K562 (cell line): ENCODE measurements at regions not wholly inside any gene's neighbourhood (a gene's known extent, or its start where the extent isn't known, plus 50 kb on each side); places are given as distances from the start of the nearest gene placed in this dataset.

Experiments
- ATAC-seq: fragments of 200-7000 bp; cut with Tn5 transposase; 3 replicates; pipeline ENCODE4 v1.9.1; 2020; ENCODE audit warnings: moderate library complexity
- BruUV-seq: library from RNA; stranded (reverse); fragments of 400-500 nt; replicated peaks from 2 replicates; lab custom pipeline; 2021; lab: Mats Ljungman, UMichigan
- CTCF ChIA-PET: fragments of 300-600 bp; formaldehyde crosslinking; extraction: SDS; loops from one replicate; lab custom pipeline; 2021; ENCODE audit warnings: low intra/inter-chr PET ratio; lab: Yijun Ruan, JAX
- POLR2A ChIA-PET: fragments of 300-600, 350-650 bp; sonication (Branson Sonifier 250); formaldehyde crosslinking; extraction: SDS; loops from one replicate; lab custom pipeline; 2021; ENCODE audit warnings: antibody characterized with exemption, inconsistent platforms; lab: Yijun Ruan, JAX
- DNase-seq, 4 experiments: peaks; one replicate each; pipeline versions ENCODE4 v3.0.0 to v3.0.0-alpha.2; 2011 to 2018; ENCODE audit warnings: low spot score in 3 of 4, mixed read lengths in 3 of 4; ENCODE audit errors: extremely low read depth in 1 of 4
- FAIRE-seq: peaks from 2 replicates; lab custom pipeline; 2011; peaks lifted over from hg19 to GRCh38; lab: Jason Lieb, UNC
- H2AFZ ChIP-seq: 2 replicates; pipeline ENCODE4 v1.6.0; 2011; ENCODE audit warnings: low read depth, low read length, control low read depth, inconsistent platforms
- H3K27ac ChIP-seq: fragments of 200-600 bp; 3 replicates; pipeline ENCODE4 v1.8.0; 2011; ENCODE audit warnings: low read depth, mild to moderate bottlenecking, control low read depth, inconsistent platforms, low read length, moderate library complexity, mixed read lengths; ENCODE audit errors: extremely low read depth
- H3K27me3 ChIP-seq, 2 experiments: fragments of 300-600 bp in 1 of 2; 2 replicates in 1 of 2; 3 replicates in 1 of 2; pipeline versions ENCODE4 v1.6.0 to v1.8.0; 2011; ENCODE audit warnings: inconsistent platforms in 2 of 2, low read length in 2 of 2, mild to moderate bottlenecking in 1 of 2, mixed read lengths in 1 of 2, moderate library complexity in 1 of 2; ENCODE audit not compliant: control insufficient read depth in 2 of 2, insufficient read depth in 2 of 2
- H3K36me3 ChIP-seq: fragments of 300-600 bp; 3 replicates; pipeline ENCODE4 v1.8.0; 2011; ENCODE audit warnings: mild to moderate bottlenecking, low read length, inconsistent platforms; ENCODE audit not compliant: control insufficient read depth, insufficient read depth
- H3K4me1 ChIP-seq, 2 experiments: fragments of 200-600 bp in 1 of 2; replicated peaks in 1 of 2; 2 replicates in 1 of 2; 3 replicates in 1 of 2; pipeline versions ENCODE4 v1.5.1 to v1.8.0; 2011; ENCODE audit warnings: inconsistent platforms in 2 of 2, low read length in 2 of 2, mild to moderate bottlenecking in 1 of 2, mixed read lengths in 1 of 2, moderate library complexity in 1 of 2; ENCODE audit not compliant: control insufficient read depth in 2 of 2, insufficient read depth in 2 of 2
- H3K4me2 ChIP-seq: 2 replicates; pipeline ENCODE4 v1.6.1; 2011; ENCODE audit warnings: low read length, control low read depth, inconsistent platforms, mixed read lengths; ENCODE audit not compliant: insufficient read depth
- H3K4me3 ChIP-seq: fragments of 200-600 bp; sonication (generic), shearing (Covaris generic); 2 replicates; pipeline ENCODE4 v1.5.1; 2016; ENCODE audit warnings: control low read depth, inconsistent platforms
- H3K79me2 ChIP-seq: fragments of 200-600 bp; 3 replicates; pipeline ENCODE4 v1.8.0; 2011; ENCODE audit warnings: low read length, inconsistent platforms; ENCODE audit not compliant: control insufficient read depth, insufficient read depth
- H3K9ac ChIP-seq, 2 experiments: 2 replicates each; pipeline versions ENCODE4 v1.6.0 to v1.6.1; 2011; ENCODE audit warnings: low read depth in 2 of 2, low read length in 2 of 2, control low read depth in 1 of 2, inconsistent platforms in 1 of 2, mild to moderate bottlenecking in 1 of 2, mixed read lengths in 1 of 2; ENCODE audit not compliant: insufficient read depth in 1 of 2
- H3K9me1 ChIP-seq: one replicate; pipeline ENCODE4 v1.6.0; 2011; ENCODE audit warnings: inconsistent platforms, mild to moderate bottlenecking, low read length, moderate library complexity; ENCODE audit not compliant: control insufficient read depth, insufficient read depth
- H3K9me3 ChIP-seq: replicated peaks from 2 replicates; pipeline ENCODE4 v1.5.1; 2011; ENCODE audit warnings: low read depth, low read length, inconsistent platforms; ENCODE audit not compliant: control insufficient read depth, insufficient read depth
- H4K20me1 ChIP-seq: replicated peaks from 2 replicates; pipeline ENCODE4 v1.6.1; 2011; ENCODE audit warnings: low read length, inconsistent platforms, mixed read lengths; ENCODE audit not compliant: control insufficient read depth, insufficient read depth
- ADNP ChIP-seq: fragments of 200-800 bp; sonication (Bioruptor generic); IDR thresholded peaks from 2 replicates; pipeline ENCODE4 v1.6.1; 2016; ENCODE audit warnings: missing genetic modification characterization, missing compliant biosample characterization
- MCM3 ChIP-seq: fragments of 450-650 bp; IDR thresholded peaks from 2 replicates; pipeline ENCODE4 v1.6.1; 2016
- NFE2L1 ChIP-seq: fragments of 450-650 bp; IDR thresholded peaks from 2 replicates; pipeline ENCODE4 v1.6.1; 2016; ENCODE audit warnings: missing genetic modification characterization, low read depth, mild to moderate bottlenecking, missing compliant biosample characterization, moderate library complexity, borderline replicate concordance
- ZNF134 ChIP-seq: fragments of 250-450 bp; sonication (Bioruptor Pico); conservative IDR thresholded peaks from 2 replicates; pipeline ENCODE4 v1.4.0; 2020
- ZNF232 ChIP-seq: sonication (generic); formaldehyde crosslinking; IDR thresholded peaks from 2 replicates; pipeline ENCODE4 v1.8.0; 2022; ENCODE audit warnings: mild to moderate bottlenecking, missing genetic modification reagents
- WGBS: fragments of 100-300 bp; shearing (Covaris generic); methylation state at CpG from one replicate; pipeline ENCODE4 v1.1.6; 2016; ENCODE audit warnings: low coverage, mixed read lengths; ENCODE audit not compliant: insufficient coverage; ENCODE audit errors: missing lambda C conversion rate; 5-methylcytosine and 5-hydroxymethylcytosine counted together
- in situ Hi-C: fragments of 300-500 bp; cut with MboI; formaldehyde crosslinking; loops from 4 replicates; pipeline ENCODE4 v1.15.0; 2018; ENCODE audit warnings: inconsistent platforms, mixed read lengths
- intact Hi-C: fragments of 100-400 bp; cut with micrococcal nuclease; formaldehyde crosslinking; loops from 2 replicates; pipeline ENCODE4 v1.14.2; 2022
- TF ChIP-seq, protein P1 (sequence below): fragments of 450-650 bp; IDR thresholded peaks from 2 replicates; pipeline ENCODE4 v1.7.0; 2016; ENCODE audit warnings: borderline replicate concordance
- TF ChIP-seq, protein P2 (sequence below): fragments of 450-650 bp; IDR thresholded peaks from 2 replicates; pipeline ENCODE4 v1.6.1; 2018; ENCODE audit warnings: mild to moderate bottlenecking, low read depth; ENCODE audit not compliant: partially characterized antibody

DNA sequence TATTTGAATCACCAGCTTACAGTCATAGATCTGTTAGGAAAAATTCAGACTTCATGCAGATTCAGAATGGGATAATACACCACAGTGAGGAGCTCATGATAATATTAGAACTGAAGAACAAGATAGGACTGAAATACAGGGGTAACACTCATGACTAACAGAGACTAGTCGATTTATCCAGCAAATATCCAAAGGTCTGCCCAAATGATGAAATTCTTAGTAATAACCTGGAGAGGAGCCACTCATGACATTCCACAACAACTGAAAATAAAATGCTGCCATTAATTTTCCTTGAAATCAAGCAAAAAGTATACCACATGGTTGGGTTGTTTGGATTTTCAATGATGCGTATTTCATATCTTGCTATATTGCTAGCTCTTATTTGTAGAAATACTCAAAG is 903.7 kb upstream of the ADGRL3 start:
- BruUV-seq = no TSS peak
- Histone ChIP-seq H3K4me2 (no peak overlapping the region), H3K36me3 (no peaks in the 10 kb centered on the region), H2AFZ (no peak overlapping the region), H3K4me3 (no peak overlapping the region), H3K9ac (no peak overlapping the region), H4K20me1 (no peaks in the 10 kb centered on the region), H3K4me1 (no peaks in the 10 kb centered on the region), H3K9me1 (no peaks in the 10 kb centered on the region), H3K27ac (no peak overlapping the region), H3K9me3 (no peaks in the 10 kb centered on the region), H3K27me3 (no peaks in the 10 kb centered on the region)
- DNase-seq = no peak
- no peak for FAIRE-seq
- ChIA-PET CTCF (no interaction called here), POLR2A (no interaction called here)
- intact Hi-C loops = no loop called here
- in situ Hi-C loops = no loop called here
- 0% methylated on average over 2 of the region's 2 CpGs for WGBS
- no peak for TF ChIP-seq MCM3
- TF ChIP-seq ADNP (tag) = no peak
- no peak for TF ChIP-seq ZNF134
- no peak for TF ChIP-seq ZNF232
- TF ChIP-seq, protein P1, sequence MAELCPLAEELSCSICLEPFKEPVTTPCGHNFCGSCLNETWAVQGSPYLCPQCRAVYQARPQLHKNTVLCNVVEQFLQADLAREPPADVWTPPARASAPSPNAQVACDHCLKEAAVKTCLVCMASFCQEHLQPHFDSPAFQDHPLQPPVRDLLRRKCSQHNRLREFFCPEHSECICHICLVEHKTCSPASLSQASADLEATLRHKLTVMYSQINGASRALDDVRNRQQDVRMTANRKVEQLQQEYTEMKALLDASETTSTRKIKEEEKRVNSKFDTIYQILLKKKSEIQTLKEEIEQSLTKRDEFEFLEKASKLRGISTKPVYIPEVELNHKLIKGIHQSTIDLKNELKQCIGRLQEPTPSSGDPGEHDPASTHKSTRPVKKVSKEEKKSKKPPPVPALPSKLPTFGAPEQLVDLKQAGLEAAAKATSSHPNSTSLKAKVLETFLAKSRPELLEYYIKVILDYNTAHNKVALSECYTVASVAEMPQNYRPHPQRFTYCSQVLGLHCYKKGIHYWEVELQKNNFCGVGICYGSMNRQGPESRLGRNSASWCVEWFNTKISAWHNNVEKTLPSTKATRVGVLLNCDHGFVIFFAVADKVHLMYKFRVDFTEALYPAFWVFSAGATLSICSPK = no peak
- no peak for TF ChIP-seq NFE2L1 (tag)
- TF ChIP-seq, protein P2, sequence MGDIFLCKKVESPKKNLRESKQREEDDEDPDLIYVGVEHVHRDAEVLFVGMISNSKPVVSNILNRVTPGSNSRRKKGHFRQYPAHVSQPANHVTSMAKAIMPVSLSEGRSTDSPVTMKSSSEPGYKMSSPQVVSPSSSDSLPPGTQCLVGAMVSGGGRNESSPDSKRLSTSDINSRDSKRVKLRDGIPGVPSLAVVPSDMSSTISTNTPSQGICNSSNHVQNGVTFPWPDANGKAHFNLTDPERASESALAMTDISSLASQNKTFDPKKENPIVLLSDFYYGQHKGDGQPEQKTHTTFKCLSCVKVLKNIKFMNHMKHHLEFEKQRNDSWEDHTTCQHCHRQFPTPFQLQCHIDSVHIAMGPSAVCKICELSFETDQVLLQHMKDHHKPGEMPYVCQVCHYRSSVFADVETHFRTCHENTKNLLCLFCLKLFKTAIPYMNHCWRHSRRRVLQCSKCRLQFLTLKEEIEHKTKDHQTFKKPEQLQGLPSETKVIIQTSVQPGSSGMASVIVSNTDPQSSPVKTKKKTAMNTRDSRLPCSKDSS = no peak
- TF ChIP-seq, all 486 proteins: peak for 0
- H3K79me2 ChIP-seq = no peaks in the 10 kb centered on the region
- ATAC-seq = no peak
